ENCODE measurements at regions not wholly inside any gene's neighbourhood (a gene's known extent, or its start where the extent isn't known, plus 50 kb on each side); places are given as distances from the start of the nearest gene placed in this dataset.

DNA sequence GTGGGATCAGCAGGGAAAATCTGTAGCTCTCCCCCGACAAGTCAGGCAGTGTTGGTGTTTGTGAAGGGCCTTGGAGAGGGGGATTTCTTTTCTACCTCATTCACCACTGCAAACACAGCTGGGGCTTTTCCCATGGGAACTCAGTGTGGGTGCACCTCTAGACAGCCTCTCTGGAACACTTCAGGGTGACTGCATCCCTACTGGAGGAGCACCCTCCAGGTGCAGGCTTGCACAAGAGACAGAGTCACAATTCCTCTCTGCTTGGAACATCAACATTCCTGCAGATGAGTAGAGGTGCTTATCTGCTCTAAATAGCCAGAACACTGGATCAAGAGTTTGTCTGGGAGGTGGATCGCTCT, 72.7 kb upstream of the AKAP13 start:
- DNase-seq (ENCODE audit: low read depth) = no peak

DNA sequence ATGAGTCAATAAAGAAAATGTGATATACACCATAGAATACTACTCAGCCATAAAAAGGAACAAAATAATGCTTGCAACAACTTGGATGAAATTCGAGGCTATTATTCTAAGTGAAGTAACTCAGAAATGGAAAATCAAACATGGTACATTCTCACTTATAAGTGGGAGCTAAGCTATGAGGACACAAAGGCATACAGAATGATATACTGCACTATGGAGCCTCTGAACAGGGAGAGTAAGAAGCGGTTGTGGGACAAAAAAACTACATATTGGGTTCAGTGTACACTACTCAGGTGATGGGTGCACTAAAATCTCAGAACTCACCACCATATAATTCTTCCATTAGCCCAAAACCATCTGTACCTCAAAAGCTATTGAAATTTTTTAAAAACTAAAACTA, 68.8 kb upstream of the AKAP13 start:
- no peak for DNase-seq (ENCODE audit: low read depth)

DNA sequence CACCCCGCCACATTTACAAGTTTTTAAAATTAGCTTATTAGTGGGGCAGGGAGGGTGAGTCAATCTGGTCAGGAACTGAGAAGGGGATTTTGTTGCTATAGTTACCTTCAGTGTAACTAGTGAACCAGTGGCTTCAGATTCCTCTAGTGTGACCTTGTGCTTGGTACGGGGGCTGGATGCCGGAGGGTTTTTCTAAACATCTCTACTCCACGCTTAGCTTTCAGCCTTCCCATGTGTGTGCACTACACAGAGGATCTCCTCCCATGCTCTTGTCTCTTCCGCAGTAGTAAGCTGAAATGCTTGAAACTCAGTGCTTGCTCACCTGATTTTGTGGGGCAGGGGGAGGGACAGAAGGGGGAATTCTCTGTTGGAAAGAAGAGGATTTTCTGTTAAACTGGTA, 67.9 kb upstream of the AKAP13 start:
- DNase-seq (ENCODE audit: low read depth) = no peak

DNA sequence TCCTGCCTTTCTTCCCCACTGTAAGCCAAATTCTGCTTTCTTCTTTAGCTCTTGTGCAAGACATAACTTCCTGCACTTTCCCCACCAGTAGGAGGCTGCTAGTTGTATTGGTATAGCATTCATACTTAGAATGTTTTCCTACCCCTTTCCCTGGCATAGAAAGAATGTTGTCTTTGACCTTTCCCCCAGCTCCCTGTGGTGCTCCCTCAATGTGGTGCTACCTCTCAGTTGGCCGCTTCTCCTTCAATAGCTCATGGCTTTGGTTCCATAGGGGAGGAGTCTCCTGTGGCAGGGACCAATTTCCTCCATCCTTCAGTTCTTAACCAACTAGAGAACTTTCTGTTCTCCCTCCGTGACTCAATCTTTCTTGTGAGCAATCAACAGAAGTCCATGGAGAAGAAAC, 67.5 kb upstream of the AKAP13 start:
- no peak for DNase-seq (ENCODE audit: low read depth)

DNA sequence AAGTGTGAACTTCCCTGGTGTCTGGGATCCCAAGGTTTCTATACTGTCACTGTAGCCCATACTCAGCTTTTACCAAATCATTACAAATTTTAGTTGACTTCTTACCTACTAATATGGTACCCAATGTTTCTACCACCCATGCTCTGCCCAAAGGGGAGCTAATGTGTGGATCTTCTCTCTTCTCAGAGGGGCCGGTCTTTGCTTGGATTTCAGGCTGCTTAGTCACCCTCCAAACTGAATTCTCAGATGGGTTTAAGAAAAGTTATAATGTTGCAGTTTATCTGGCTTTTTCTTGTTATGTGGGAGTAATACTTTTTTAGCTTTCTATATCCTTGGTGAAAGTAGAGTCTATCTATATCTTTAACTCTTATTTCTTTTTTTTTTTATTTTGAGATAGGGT, 67.1 kb upstream of the AKAP13 start:
- no peak for DNase-seq (ENCODE audit: low read depth)

DNA sequence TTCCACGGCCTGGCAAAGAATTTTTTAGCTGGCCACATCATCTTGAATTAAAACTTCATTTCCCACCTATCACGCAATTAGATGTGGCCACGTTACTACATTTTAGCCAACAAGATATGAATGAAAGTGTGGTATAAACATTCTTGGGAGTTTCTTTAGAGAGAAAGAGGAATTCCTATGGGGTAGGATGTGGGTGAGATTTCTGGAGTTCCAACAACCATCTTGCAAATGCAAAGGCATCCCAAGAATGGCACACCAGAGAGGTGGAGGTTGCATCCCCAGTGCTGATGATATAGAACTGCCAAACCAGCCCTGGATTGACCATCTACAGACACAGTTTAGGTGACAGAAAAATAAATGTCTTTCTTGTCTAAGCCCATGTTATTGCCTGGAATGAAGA, 66.3 kb upstream of the AKAP13 start:
- DNase-seq (ENCODE audit: low read depth) = no peak

DNA sequence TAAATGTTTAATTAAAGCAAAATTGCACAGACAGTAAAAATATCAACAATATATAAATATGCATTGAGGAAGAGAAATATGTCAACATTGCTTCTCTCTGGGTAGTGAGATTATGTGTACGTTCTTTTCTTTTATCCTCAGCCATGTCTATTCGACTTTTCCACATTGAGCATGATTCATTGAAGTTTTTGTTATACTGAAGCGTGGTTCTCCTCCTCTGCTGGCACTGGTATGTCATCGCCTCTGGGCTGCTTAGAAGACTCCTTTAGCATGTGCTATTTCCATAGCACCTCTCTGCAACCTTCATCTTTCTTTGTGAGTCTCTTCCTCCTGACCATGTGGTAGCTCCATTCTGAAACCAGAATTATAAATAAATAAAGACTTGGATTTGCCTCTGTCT, 65.8 kb upstream of the AKAP13 start:
- DNase-seq (ENCODE audit: low read depth) = no peak

DNA sequence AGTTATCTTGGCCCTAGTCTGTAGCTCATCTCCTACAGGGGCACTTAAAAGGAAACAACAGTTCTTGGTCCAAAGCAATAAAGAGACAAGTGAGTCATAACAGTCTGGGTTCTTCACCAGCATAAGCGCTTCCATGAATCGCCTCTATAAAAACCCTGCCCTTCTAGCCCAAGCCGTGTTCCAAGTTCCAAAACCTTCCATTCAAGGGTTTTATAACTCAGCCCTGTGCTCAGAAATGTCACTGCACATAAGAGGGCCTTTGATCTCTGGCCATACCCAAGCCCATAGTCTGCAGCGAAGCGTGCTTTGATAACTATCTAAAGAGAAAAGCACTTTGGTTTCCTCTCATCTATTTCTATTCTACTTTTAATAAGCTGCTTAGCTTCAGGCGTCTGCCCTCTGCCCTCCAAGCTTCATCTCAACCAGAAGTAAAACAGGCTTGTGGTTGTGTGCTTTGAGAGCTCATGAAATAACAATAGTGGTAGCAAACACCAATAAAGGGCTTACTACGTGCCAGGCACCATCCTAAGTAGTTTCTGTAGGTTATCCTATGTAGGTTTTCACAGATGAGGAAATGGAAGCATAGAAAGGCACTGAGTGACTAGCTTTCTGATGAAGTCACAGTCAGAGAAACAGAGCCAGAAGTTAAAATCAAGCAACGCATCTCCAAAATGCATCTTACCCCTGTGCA, 64.0 kb upstream of the AKAP13 start:
- no peak for DNase-seq (ENCODE audit: low read depth)

DNA sequence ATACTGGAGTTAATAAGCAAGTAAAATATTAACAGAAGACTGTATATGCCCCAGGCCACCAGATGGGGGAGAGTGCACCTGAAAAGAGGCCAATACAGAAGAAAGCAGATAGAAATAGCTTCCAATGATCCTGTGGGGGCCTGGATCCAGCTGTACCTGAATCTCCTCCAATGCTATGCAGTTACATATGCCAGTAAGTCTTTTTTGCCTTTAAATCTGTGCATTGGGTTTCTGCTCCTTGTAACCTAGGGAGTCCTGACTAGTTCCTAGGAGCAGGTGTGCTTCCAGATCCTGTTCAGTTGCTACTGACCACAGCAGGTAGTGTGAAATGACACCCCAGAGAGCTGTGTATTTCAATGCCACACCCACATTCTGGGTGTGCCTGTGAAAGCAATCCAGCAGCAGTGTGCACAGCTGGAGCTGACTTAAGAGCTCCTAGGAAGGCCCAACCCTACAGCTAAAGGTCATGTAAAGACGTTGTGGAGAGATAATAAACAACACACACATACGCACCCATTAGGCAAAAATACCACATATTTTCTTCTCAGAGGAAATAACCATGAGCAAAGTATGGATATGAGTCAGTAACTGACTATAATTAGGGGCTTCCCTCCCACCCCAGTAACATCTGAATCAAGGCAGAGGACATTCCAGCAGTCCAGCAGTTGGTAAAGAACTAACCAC, 62.2 kb upstream of the AKAP13 start:
- DNase-seq (ENCODE audit: low read depth) = no peak

DNA sequence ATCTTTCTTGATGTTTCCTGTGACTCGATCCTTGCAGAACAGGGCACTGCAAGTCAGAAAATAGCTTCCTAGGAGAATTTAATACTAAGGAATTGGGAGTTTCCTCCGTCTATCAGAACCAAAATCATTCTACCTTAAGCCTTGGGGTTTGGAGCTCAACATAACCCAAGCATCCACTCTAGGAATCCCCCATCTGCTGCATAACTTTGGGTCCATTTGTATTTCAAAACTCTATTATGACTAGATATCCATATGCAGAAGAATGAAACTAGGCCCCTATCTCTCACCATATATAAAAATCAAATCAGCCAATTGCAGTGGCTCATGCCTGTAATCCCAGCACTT, 61.7 kb upstream of the AKAP13 start:
- no peak for DNase-seq (ENCODE audit: low read depth)

DNA sequence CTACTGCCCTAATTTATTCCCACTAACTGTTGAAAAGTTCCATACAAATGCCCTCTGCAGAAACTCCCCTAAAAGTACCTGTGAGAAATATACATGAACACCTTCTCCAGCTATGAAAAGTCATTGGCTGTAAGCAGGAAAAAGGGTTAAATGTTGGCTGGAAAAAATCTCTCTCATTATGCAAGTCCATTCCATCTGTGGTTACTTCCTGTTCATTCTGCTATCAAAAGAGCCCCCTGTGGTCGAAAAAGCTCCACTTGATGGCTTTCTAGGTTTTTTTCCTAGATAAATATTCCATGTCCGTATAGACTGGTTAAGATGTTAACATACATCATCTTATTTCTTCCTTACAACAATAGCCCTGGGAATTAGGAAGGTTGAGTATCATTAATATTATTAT, 56.2 kb upstream of the AKAP13 start:
- DNase-seq (ENCODE audit: low read depth) = no peak

DNA sequence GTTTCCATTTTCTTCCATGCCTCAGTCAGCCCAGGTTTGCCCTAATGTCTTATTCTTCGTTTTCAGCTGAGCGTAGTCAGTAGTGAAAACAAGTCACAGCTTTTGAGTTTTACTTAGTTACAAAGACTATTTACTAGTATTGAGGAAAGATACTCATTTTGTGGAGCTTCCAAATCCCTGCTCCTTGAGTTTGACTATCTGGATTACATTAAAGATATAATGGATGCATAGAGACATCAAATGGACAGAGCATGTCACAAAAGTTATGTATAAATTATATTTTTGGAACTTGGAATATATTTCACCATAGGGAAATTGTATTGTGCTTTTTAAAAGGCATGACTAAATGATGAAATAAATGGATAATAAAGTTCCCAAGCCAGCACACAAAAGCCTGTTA, 54.6 kb upstream of the AKAP13 start:
- no peak for DNase-seq (ENCODE audit: low read depth)

DNA sequence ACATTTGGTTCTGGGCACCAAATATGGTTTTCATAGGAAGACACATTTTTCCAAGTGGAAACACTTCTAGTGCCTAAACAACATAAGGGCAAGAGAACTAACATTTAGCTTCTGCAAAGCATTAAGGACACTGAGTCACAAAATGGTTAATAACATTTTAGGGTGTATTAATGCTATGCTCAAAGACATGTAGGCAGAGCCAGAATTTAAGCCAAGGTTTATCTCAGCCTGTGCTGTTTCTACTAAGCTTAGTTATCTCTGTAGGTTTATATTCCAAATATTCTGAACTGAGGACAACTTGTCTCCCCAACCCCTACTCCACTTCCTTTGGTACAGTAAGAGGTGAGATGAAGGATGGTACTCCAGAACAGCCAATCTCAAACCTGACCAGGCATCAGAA, 54.1 kb upstream of the AKAP13 start:
- no peak for DNase-seq (ENCODE audit: low read depth)

DNA sequence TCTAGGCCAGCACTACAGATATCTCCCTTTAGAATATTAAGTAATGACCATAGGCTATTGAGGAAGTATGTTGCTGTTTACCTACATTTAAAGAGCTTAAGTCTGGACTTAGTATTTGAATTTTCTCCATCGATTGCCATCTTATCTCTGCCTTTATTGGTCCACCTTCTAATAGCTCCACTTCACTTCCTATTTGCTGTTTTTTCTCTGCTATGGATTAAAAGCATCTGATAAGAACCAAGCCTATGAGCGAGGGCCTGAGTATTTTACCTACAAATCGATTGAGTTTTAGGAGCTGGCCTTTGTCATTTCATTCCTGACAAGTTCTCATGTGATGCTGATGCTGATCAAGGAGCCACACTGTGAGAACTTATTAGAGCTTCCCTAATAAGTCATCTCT, 52.6 kb upstream of the AKAP13 start:
- DNase-seq (ENCODE audit: low read depth) = no peak

DNA sequence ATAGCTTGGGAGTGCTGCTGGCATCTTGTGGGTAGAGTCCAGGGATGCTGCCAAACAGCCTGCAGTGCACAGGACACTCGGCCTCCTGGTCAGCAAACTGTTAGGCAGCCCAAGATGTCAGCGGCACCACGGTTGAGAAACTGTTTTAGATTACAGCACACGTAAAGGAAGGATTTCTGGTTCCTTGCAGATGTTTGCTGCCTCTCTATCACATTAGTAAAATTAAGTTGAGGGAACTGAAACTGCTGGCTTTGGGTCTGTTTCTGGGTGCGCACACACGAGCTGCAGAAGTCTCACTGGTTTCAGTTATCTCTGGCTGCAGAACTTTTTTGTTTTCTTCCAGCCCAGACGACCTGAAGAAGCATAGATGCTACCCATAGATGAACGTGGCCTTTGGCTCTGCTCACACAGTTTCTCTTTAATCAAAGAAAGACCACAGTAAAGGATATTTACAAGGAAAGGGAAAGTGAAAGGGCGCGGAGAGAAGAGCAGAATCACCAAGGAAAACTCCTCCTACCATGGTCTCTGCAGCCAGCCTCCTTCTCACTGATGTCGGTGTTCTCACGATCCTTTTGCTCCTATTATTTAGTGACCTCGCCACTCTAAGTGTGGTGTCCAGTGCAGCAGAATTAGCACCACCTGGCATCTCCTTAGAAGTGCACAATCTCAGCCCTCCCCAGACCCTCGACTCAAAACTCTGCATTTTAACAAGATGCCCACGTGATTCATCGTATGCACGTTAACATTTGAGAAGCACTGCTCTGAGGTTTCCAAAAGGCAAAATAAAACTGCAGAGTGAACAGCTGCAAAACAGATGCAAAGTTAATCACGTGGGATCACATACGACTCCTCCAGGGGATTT, 50.6 kb upstream of the AKAP13 start:
- DNase-seq (ENCODE audit: low read depth) = no peak
